NCI-H82 treated with DMSO at 0.1 percent for 48 hours (cell line): ENCODE measurements at regions not wholly inside any gene's neighbourhood (a gene's known extent, or its start where the extent isn't known, plus 50 kb on each side); places are given as distances from the start of the nearest gene placed in this dataset.
"Not testable (repeated sequence)": the region's sequence is repeated elsewhere in the genome, so short reads cannot be mapped to it uniquely, and the experiment has no call there.

Experiments used
- DNase-seq: peaks from one replicate; lab custom pipeline; 2025; ENCODE audit not compliant: unreplicated experiment; lab: John Stamatoyannopoulos, UW

- DNase-seq: no peak
These were observed 147.4 kb downstream of the ABHD5 start for GRCh38 chr3:43838009-43838758.

GRCh38 chr3:43838877-43839276 lies 148.1 kb downstream of the ABHD5 start:
- DNase-seq: no peak

GRCh38 chr3:43843386-43843785 lies 152.6 kb downstream of the ABHD5 start:
- DNase-seq: no peak

GRCh38 chr3:43844757-43845156 lies 154.0 kb downstream of the ABHD5 start:
- DNase-seq: no peak

GRCh38 chr3:43845553-43845952 lies 154.8 kb downstream of the ABHD5 start:
- not testable (repeated sequence) for DNase-seq

GRCh38 chr3:43852066-43852465 lies 161.3 kb downstream of the ABHD5 start:
- peak; percentile 1 for DNase-seq

GRCh38 chr3:43854283-43854682 lies 163.5 kb downstream of the ABHD5 start:
- no peak for DNase-seq

GRCh38 chr3:43854916-43855315 lies 164.2 kb downstream of the ABHD5 start:
- DNase-seq: no peak

GRCh38 chr3:43855674-43856299 lies 165.0 kb downstream of the ABHD5 start:
- DNase-seq: peak; percentile 11

GRCh38 chr3:43856351-43856750 lies 165.6 kb downstream of the ABHD5 start:
- no peak for DNase-seq

- DNase-seq: no peak
These were observed 166.0 kb downstream of the ABHD5 start for GRCh38 chr3:43856761-43857160.

GRCh38 chr3:43857361-43858293 lies 166.9 kb downstream of the ABHD5 start:
- DNase-seq: no peak

GRCh38 chr3:43858294-43858701 lies 167.6 kb downstream of the ABHD5 start:
- no peak for DNase-seq

- DNase-seq: no peak
These were observed 169.0 kb downstream of the ABHD5 start for GRCh38 chr3:43859766-43860165.

- no peak for DNase-seq
These were observed 170.9 kb downstream of the ABHD5 start for GRCh38 chr3:43861635-43862034.

- no peak for DNase-seq
These were observed 171.7 kb downstream of the ABHD5 start for GRCh38 chr3:43862470-43862869.

GRCh38 chr3:43862992-43863805 lies 172.5 kb downstream of the ABHD5 start:
- no peak for DNase-seq

GRCh38 chr3:43863966-43864933 lies 173.5 kb downstream of the ABHD5 start:
- DNase-seq: no peak

GRCh38 chr3:43865351-43865750 lies 174.6 kb downstream of the ABHD5 start:
- DNase-seq: no peak
